Ishikawa (cell line): ENCODE measurements at regions not wholly inside any gene's neighbourhood (a gene's known extent, or its start where the extent isn't known, plus 50 kb on each side); places are given as distances from the start of the nearest gene placed in this dataset.

Experiments
- EGR1 ChIP-seq: IDR thresholded peaks from 2 replicates; pipeline ENCODE4 v1.6.1; 2012
- FOXM1 ChIP-seq: IDR thresholded peaks from 2 replicates; pipeline ENCODE4 v1.6.1; 2012; ENCODE audit warnings: low read depth, borderline replicate concordance
- MAX ChIP-seq: IDR thresholded peaks from 2 replicates; pipeline ENCODE4 v1.6.1; 2012
- RAD21 ChIP-seq: IDR thresholded peaks from 2 replicates; pipeline ENCODE4 v1.6.1; 2012; ENCODE audit warnings: low read depth
- REST ChIP-seq: IDR thresholded peaks from 2 replicates; pipeline ENCODE4 v1.6.1; 2012; ENCODE audit warnings: low read depth, mild to moderate bottlenecking
- TCF12 ChIP-seq: IDR thresholded peaks from 2 replicates; pipeline ENCODE4 v1.6.1; 2012; ENCODE audit warnings: low read depth
- USF1 ChIP-seq: IDR thresholded peaks from 2 replicates; pipeline ENCODE4 v1.6.1; 2012
- YY1 ChIP-seq: IDR thresholded peaks from 2 replicates; pipeline ENCODE4 v1.6.1; 2012; ENCODE audit warnings: low read depth
- ZBTB7A ChIP-seq: IDR thresholded peaks from 2 replicates; pipeline ENCODE4 v1.6.1; 2012; ENCODE audit warnings: low read depth

- no peak for TF ChIP-seq EGR1
- no peak for TF ChIP-seq REST
- TF ChIP-seq RAD21: no peak
- TF ChIP-seq YY1: no peak
- no peak for TF ChIP-seq FOXM1
- no peak for TF ChIP-seq TCF12
- TF ChIP-seq MAX: no peak
- TF ChIP-seq ZBTB7A: no peak
- TF ChIP-seq USF1: no peak
Observed at GRCh38 chr4:52477191-52477780, 181.8 kb downstream of the USP46 start.
